ENCODE measurements at regions not wholly inside any gene's neighbourhood (a gene's known extent, or its start where the extent isn't known, plus 50 kb on each side); places are given as distances from the start of the nearest gene placed in this dataset.

- H3K27me3 ChIP-seq (ENCODE audit: low read depth), result no peaks in the 10 kb centered on the region
- intact Hi-C loops (cut with DNase I), result no loop called here
- no peak for DNase-seq
- no peaks in the 10 kb centered on the region for H3K4me1 ChIP-seq
- H3K27ac ChIP-seq, result no peak overlapping the region
- no peaks in the 10 kb centered on the region for H3K36me3 ChIP-seq
- ATAC-seq, result no peak
- H3K4me3 ChIP-seq, result no peak overlapping the region
- H3K9me3 ChIP-seq, result no peaks in the 10 kb centered on the region
- TF ChIP-seq, protein P1, sequence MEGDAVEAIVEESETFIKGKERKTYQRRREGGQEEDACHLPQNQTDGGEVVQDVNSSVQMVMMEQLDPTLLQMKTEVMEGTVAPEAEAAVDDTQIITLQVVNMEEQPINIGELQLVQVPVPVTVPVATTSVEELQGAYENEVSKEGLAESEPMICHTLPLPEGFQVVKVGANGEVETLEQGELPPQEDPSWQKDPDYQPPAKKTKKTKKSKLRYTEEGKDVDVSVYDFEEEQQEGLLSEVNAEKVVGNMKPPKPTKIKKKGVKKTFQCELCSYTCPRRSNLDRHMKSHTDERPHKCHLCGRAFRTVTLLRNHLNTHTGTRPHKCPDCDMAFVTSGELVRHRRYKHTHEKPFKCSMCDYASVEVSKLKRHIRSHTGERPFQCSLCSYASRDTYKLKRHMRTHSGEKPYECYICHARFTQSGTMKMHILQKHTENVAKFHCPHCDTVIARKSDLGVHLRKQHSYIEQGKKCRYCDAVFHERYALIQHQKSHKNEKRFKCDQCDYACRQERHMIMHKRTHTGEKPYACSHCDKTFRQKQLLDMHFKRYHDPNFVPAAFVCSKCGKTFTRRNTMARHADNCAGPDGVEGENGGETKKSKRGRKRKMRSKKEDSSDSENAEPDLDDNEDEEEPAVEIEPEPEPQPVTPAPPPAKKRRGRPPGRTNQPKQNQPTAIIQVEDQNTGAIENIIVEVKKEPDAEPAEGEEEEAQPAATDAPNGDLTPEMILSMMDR (IDR thresholded peaks at IDR 0.05), result no peak
Measured at GRCh38 chr3:76754247-76754646, 285.7 kb upstream of the ROBO2 start.

- Histone ChIP-seq H3K4me3 (no peak overlapping the region), H3K27me3 (ENCODE audit: low read depth) (no peaks in the 10 kb centered on the region), H3K36me3 (no peaks in the 10 kb centered on the region), H3K9me3 (no peaks in the 10 kb centered on the region), H3K27ac (no peak overlapping the region), H3K4me1 (no peaks in the 10 kb centered on the region)
- DNase-seq (no peak), ATAC-seq (no peak)
- TF ChIP-seq, protein P1 (IDR thresholded peaks at IDR 0.05), result no peak
- intact Hi-C loops (cut with DNase I), result no loop called here
Measured at GRCh38 chr3:76756577-76756976, 283.3 kb upstream of the ROBO2 start.

DNA sequence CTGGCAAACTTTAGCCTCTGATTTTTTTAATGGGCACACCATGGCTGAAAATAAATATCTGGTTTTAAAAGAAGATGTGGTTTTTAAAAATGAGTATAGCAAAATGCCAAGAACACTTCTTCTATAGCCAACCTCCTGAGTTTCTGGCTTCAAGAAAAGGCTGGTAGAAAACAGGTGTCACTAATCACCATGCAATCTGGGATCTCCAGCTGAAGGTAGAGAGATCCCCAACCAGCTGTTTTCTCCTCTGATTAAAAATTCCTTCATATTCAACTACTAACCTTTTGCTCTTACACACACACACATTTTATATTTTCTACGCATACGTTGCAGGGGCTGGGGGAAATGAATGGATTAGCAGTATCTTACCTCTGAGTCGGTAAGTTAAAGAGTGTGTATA lies 279.6 kb upstream of the ROBO2 start:
- DNase-seq (no peak), ATAC-seq (no peak)
- intact Hi-C loops (cut with DNase I), result no loop called here
- Histone ChIP-seq H3K27ac (no peak overlapping the region), H3K36me3 (no peaks in the 10 kb centered on the region), H3K27me3 (ENCODE audit: low read depth) (no peaks in the 10 kb centered on the region), H3K4me1 (no peaks in the 10 kb centered on the region), H3K4me3 (no peak overlapping the region), H3K9me3 (no peaks in the 10 kb centered on the region)
- TF ChIP-seq, protein P1 (IDR thresholded peaks at IDR 0.05), result no peak

DNA sequence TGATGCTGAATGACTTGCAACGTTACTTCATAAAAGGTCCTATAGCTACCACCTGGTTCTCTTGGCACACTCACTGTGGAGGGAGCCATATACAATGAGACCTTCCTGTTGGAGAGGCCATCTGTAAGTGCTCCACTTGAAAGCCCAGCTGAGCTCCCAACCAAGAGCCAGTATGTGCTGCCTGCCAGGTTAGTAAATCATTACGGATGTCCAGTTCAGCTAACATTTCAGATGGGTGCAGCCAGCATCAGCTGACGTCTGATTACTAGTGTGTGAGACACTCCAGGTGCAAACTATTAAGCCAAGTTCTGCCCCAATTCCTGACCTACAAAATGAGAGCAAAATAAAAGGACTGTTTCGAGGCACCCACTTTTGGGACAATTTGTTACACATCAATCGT lies 274.4 kb upstream of the ROBO2 start:
- no peaks in the 10 kb centered on the region for H3K36me3 ChIP-seq
- no peaks in the 10 kb centered on the region for H3K27me3 ChIP-seq (ENCODE audit: low read depth)
- intact Hi-C loops (cut with DNase I), result no loop called here
- H3K4me3 ChIP-seq, result no peak overlapping the region
- H3K27ac ChIP-seq, result no peak overlapping the region
- no peaks in the 10 kb centered on the region for H3K9me3 ChIP-seq
- no peaks in the 10 kb centered on the region for H3K4me1 ChIP-seq
- ATAC-seq (no peak), DNase-seq (no peak)
- TF ChIP-seq, protein P1 (IDR thresholded peaks at IDR 0.05), result no peak

GRCh38 chr3:76768912-76769311 lies 271.0 kb upstream of the ROBO2 start:
- TF ChIP-seq, protein P1 (IDR thresholded peaks at IDR 0.05), result no peak
- H3K4me3 ChIP-seq, result no peak overlapping the region
- H3K27me3 ChIP-seq (ENCODE audit: low read depth), result no peaks in the 10 kb centered on the region
- H3K36me3 ChIP-seq, result no peaks in the 10 kb centered on the region
- H3K4me1 ChIP-seq, result no peaks in the 10 kb centered on the region
- DNase-seq, result no peak
- ATAC-seq, result no peak
- intact Hi-C loops (cut with DNase I), result no loop called here
- H3K9me3 ChIP-seq, result no peaks in the 10 kb centered on the region
- H3K27ac ChIP-seq, result no peak overlapping the region

- intact Hi-C loops (cut with DNase I), result no loop called here
- H3K4me1 ChIP-seq, result no peaks in the 10 kb centered on the region
- no peak overlapping the region for H3K4me3 ChIP-seq
- H3K9me3 ChIP-seq, result no peaks in the 10 kb centered on the region
- TF ChIP-seq, protein P1 (IDR thresholded peaks at IDR 0.05), result no peak
- no peak for ATAC-seq
- no peaks in the 10 kb centered on the region for H3K27me3 ChIP-seq (ENCODE audit: low read depth)
- no peak overlapping the region for H3K27ac ChIP-seq
- no peak for DNase-seq
- no peaks in the 10 kb centered on the region for H3K36me3 ChIP-seq
Measured at GRCh38 chr3:76776927-76777326, 263.0 kb upstream of the ROBO2 start.

Data from lower lobe of right lung (tissue), 2 donors.